ENCODE measurements at regions not wholly inside any gene's neighbourhood (a gene's known extent, or its start where the extent isn't known, plus 50 kb on each side); places are given as distances from the start of the nearest gene placed in this dataset.
"Not testable (repeated sequence)": the region's sequence is repeated elsewhere in the genome, so short reads cannot be mapped to it uniquely, and the experiment has no call there.

- TF ChIP-seq CTCF (IDR thresholded peaks at IDR 0.05; ENCODE audit: low read depth, low read length) = no peak
- DNase-seq (ENCODE audit: extremely low read depth, low read depth) = no peak
Measured at GRCh38 chr1:94754095-94754494, 66.1 kb upstream of the SLC44A3 start.

GRCh38 chr1:94753171-94753972 lies 66.8 kb upstream of the SLC44A3 start:
- no peak for DNase-seq (ENCODE audit: extremely low read depth, low read depth)
- no peak for TF ChIP-seq CTCF (IDR thresholded peaks at IDR 0.05; ENCODE audit: low read depth, low read length)

- DNase-seq (ENCODE audit: extremely low read depth, low read depth) = not testable (repeated sequence)
Measured at GRCh38 chr1:94751483-94751882, 68.7 kb upstream of the SLC44A3 start.

GRCh38 chr1:94746635-94747525 lies 73.3 kb upstream of the SLC44A3 start:
- DNase-seq (ENCODE audit: extremely low read depth, low read depth) = no peak
- TF ChIP-seq CTCF (IDR thresholded peaks at IDR 0.05; ENCODE audit: low read depth, low read length) = no peak

GRCh38 chr1:94745742-94746141 lies 74.4 kb upstream of the SLC44A3 start:
- no peak for DNase-seq (ENCODE audit: extremely low read depth, low read depth)
- TF ChIP-seq CTCF (IDR thresholded peaks at IDR 0.05; ENCODE audit: low read depth, low read length) = no peak

GRCh38 chr1:94743862-94744261 lies 76.3 kb upstream of the SLC44A3 start:
- no peak for DNase-seq (ENCODE audit: extremely low read depth, low read depth)
- TF ChIP-seq CTCF (IDR thresholded peaks at IDR 0.05; ENCODE audit: low read depth, low read length) = no peak

GRCh38 chr1:94741996-94742395 lies 78.2 kb upstream of the SLC44A3 start:
- no peak for DNase-seq (ENCODE audit: extremely low read depth, low read depth)
- TF ChIP-seq CTCF (IDR thresholded peaks at IDR 0.05; ENCODE audit: low read depth, low read length) = no peak

Data from AG09319 (cell line).